Choroid plexus epithelial cell (primary cell): ENCODE measurements at regions not wholly inside any gene's neighbourhood (a gene's known extent, or its start where the extent isn't known, plus 50 kb on each side); places are given as distances from the start of the nearest gene placed in this dataset.

ENCODE experiments used
- DNase-seq: peaks from one replicate; pipeline ENCODE4 v3.0.0-alpha.2; 2010; ENCODE audit warnings: low read depth
- H3K4me3 ChIP-seq: 2 replicates; pipeline ENCODE4 v1.5.1; 2011; ENCODE audit warnings: low read depth, mild to moderate bottlenecking, control low read depth, low read length, moderate library complexity
- CTCF ChIP-seq: conservative IDR thresholded peaks from 2 replicates; pipeline ENCODE4 v1.5.1; 2011; ENCODE audit warnings: low read depth, mild to moderate bottlenecking, control low read depth, inconsistent platforms, low read length, moderate library complexity

GRCh38 chr14:81936902-81937301 is 403.2 kb upstream of the SEL1L start:
- H3K4me3 ChIP-seq: no peak overlapping the region
- TF ChIP-seq CTCF: no peak
- no peak for DNase-seq

GRCh38 chr14:81938341-81938740 is 404.7 kb upstream of the SEL1L start:
- H3K4me3 ChIP-seq: no peak overlapping the region
- no peak for TF ChIP-seq CTCF
- DNase-seq: no peak

GRCh38 chr14:81940651-81941050 is 407.0 kb upstream of the SEL1L start:
- TF ChIP-seq CTCF: no peak
- DNase-seq: no peak

GRCh38 chr14:81942071-81942470 is 408.4 kb upstream of the SEL1L start:
- no peak for DNase-seq
- no peak for TF ChIP-seq CTCF
- no peak overlapping the region for H3K4me3 ChIP-seq

More at GRCh38 chr14:81940651-81941050, 407.0 kb upstream of the SEL1L start:
- no peak overlapping the region for H3K4me3 ChIP-seq

- DNase-seq: no peak
- H3K4me3 ChIP-seq: no peak overlapping the region
- no peak for TF ChIP-seq CTCF
These were observed 412.7 kb upstream of the SEL1L start for GRCh38 chr14:81946375-81946774.

GRCh38 chr14:81946834-81947798 is 413.5 kb upstream of the SEL1L start:
- no peak for TF ChIP-seq CTCF
- no peak overlapping the region for H3K4me3 ChIP-seq
- no peak for DNase-seq

GRCh38 chr14:81952917-81953316 is 419.3 kb upstream of the SEL1L start:
- TF ChIP-seq CTCF: no peak
- no peak for DNase-seq

More at GRCh38 chr14:81952917-81953316, 419.3 kb upstream of the SEL1L start:
- no peak overlapping the region for H3K4me3 ChIP-seq
